ENCODE measurements at regions not wholly inside any gene's neighbourhood (a gene's known extent, or its start where the extent isn't known, plus 50 kb on each side); places are given as distances from the start of the nearest gene placed in this dataset.

- H3K4me3 ChIP-seq (ENCODE audit: low read length): no peak overlapping the region
- DNase-seq (ENCODE audit: low read depth): no peak
- TF ChIP-seq CTCF (conservative IDR thresholded peaks at IDR 0.05; ENCODE audit: low read length): no peak
Measured at GRCh38 chr16:77603656-77604055, 118.7 kb upstream of the NUDT7 start.

- H3K4me3 ChIP-seq (ENCODE audit: low read length): no peak overlapping the region
- DNase-seq (ENCODE audit: low read depth): no peak
- TF ChIP-seq CTCF (conservative IDR thresholded peaks at IDR 0.05; ENCODE audit: low read length): no peak
Measured at GRCh38 chr16:77610496-77610895, 111.8 kb upstream of the NUDT7 start.

GRCh38 chr16:77611386-77611785 is 110.9 kb upstream of the NUDT7 start:
- TF ChIP-seq CTCF (conservative IDR thresholded peaks at IDR 0.05; ENCODE audit: low read length): no peak
- no peak for DNase-seq (ENCODE audit: low read depth)
- no peak overlapping the region for H3K4me3 ChIP-seq (ENCODE audit: low read length)

- no peak for TF ChIP-seq CTCF (conservative IDR thresholded peaks at IDR 0.05; ENCODE audit: low read length)
- H3K4me3 ChIP-seq (ENCODE audit: low read length): no peak overlapping the region
- no peak for DNase-seq (ENCODE audit: low read depth)
Measured at GRCh38 chr16:77612596-77612995, 109.7 kb upstream of the NUDT7 start.

- DNase-seq (ENCODE audit: low read depth): no peak
- no peak for TF ChIP-seq CTCF (conservative IDR thresholded peaks at IDR 0.05; ENCODE audit: low read length)
- no peak overlapping the region for H3K4me3 ChIP-seq (ENCODE audit: low read length)
Measured at GRCh38 chr16:77613095-77613494, 109.2 kb upstream of the NUDT7 start.

- TF ChIP-seq CTCF (conservative IDR thresholded peaks at IDR 0.05; ENCODE audit: low read length): no peak
- no peak for DNase-seq (ENCODE audit: low read depth)
- H3K4me3 ChIP-seq (ENCODE audit: low read length): no peak overlapping the region
Measured at GRCh38 chr16:77617553-77617952, 104.8 kb upstream of the NUDT7 start.

- H3K4me3 ChIP-seq (ENCODE audit: low read length): no peak overlapping the region
- DNase-seq (ENCODE audit: low read depth): no peak
- no peak for TF ChIP-seq CTCF (conservative IDR thresholded peaks at IDR 0.05; ENCODE audit: low read length)
Measured at GRCh38 chr16:77617996-77618395, 104.3 kb upstream of the NUDT7 start.
